ENCODE measurements at regions not wholly inside any gene's neighbourhood (a gene's known extent, or its start where the extent isn't known, plus 50 kb on each side); places are given as distances from the start of the nearest gene placed in this dataset.

- peak; percentile 27; the same call in 1 of the 2 replicates for TF ChIP-seq YY1 (IDR thresholded peaks at IDR 0.05; ENCODE audit: low read depth, low read length)
- TF ChIP-seq KDM4A (IDR thresholded peaks at IDR 0.05; ENCODE audit: low read depth, low read length, severe bottlenecking), result no peak
- Histone ChIP-seq H3K79me1 (ENCODE audit: low read depth, low read length) (no peaks in the 10 kb centered on the region), H3K4me2 (ENCODE audit: insufficient read depth in 1 of 2, low read depth in 2 of 2, low read length in 2 of 2) (no peak overlapping the region), H2BK20ac (ENCODE audit: low read length) (no peak overlapping the region), H3K18ac (ENCODE audit: extremely low read depth, low read length) (no peak overlapping the region), H3K4me1 (replicated peaks in 1 of 4; ENCODE audit: control insufficient read depth in 3 of 4, insufficient read depth in 4 of 4, low read length in 3 of 4) (peaks cover 0 to 9% (median 3%) of the 10 kb centered on the region in 4 experiments; a peak in 2 of 7 replicates), H3K23ac (ENCODE audit: insufficient read length) (no peak overlapping the region), H3K9me3 (ENCODE audit: insufficient read depth in 2 of 2, low read depth in 1 of 2, low read length in 1 of 2) (no peaks in the 10 kb centered on the region), H3K4me3 (ENCODE audit: extremely low read depth in 1 of 4, insufficient read depth in 2 of 4, low read depth in 3 of 4, low read length in 4 of 4) (no peak overlapping the region), H3K36me3 (ENCODE audit: control insufficient read depth in 2 of 4, insufficient read depth in 4 of 4, low read length in 3 of 4) (no peaks in the 10 kb centered on the region), H2AFZ (ENCODE audit: low read length) (peak overlapping the region; percentile 55; the same call in 1 of the 2 replicates), H4K91ac (replicated peaks; ENCODE audit: insufficient read length, low read length) (no peak overlapping the region), H2BK5ac (ENCODE audit: low read depth, low read length) (no peak overlapping the region), H3K27ac (ENCODE audit: low read depth, low read length) (no peak overlapping the region), H2AK5ac (ENCODE audit: low read depth, low read length) (no peak overlapping the region), H3K27me3 (replicated peaks in 1 of 4; ENCODE audit: control insufficient read depth in 3 of 4, extremely low read depth in 1 of 4, insufficient read depth in 3 of 4, low read length in 3 of 4) (no peaks in the 10 kb centered on the region), H3K4ac (replicated peaks; ENCODE audit: insufficient read length, low read depth, low read length) (no peak overlapping the region), H3K9ac (replicated peaks in 1 of 4; ENCODE audit: extremely low read depth in 1 of 4, low read depth in 3 of 4, low read length in 3 of 4) (no peak overlapping the region), H3K56ac (replicated peaks; ENCODE audit: insufficient read length, low read depth, low read length) (no peak overlapping the region), H2BK15ac (ENCODE audit: low read length) (no peak overlapping the region), H4K20me1 (replicated peaks in 1 of 2; ENCODE audit: control insufficient read depth in 1 of 2, insufficient read depth in 2 of 2, low read length in 2 of 2) (no peaks in the 10 kb centered on the region), H4K5ac (ENCODE audit: insufficient read length, low read depth, low read length) (no peak overlapping the region), H2BK12ac (ENCODE audit: low read depth, low read length) (no peak overlapping the region), H4K8ac (ENCODE audit: extremely low read depth, insufficient read depth, low read length) (no peak overlapping the region), H3K23me2 (ENCODE audit: low read depth, low read length) (no peaks in the 10 kb centered on the region), H3K14ac (ENCODE audit: insufficient read length) (no peak overlapping the region), H2BK120ac (replicated peaks; ENCODE audit: low read depth, low read length) (no peak overlapping the region), H3K79me2 (ENCODE audit: control insufficient read depth in 1 of 2, insufficient read depth in 2 of 2, low read length in 2 of 2) (no peaks in the 10 kb centered on the region)
- CTCF ChIA-PET (ENCODE audit: partially characterized antibody), result interaction anchor here (1.3 to 1.8 kb wide), 2 partner anchors 10 to 14 kb away, joined by 4 to 6 read pairs; no protein-coding TSS in a partner anchor
- POLR2A ChIA-PET (ENCODE audit: partially characterized antibody), result no interaction called here
- 88% methylated on average over 3 of the region's 3 CpGs; no CpG with 5 or more reads in 1 of the 2 experiments for WGBS, 2 experiments (ENCODE audit: extremely low coverage in 1 of 2, insufficient coverage in 1 of 2, insufficient read length in 1 of 2, insufficient replicate concordance in 2 of 2, low coverage in 1 of 2, low lambda C conversion rate in 2 of 2, missing lambda C conversion rate in 1 of 2)
- FAIRE-seq, result no peak
- no peak for DNase-seq (ENCODE audit: low read depth in 1 of 2, low spot score in 2 of 2)
These were observed 113.9 kb upstream of the CPM start for GRCh38 chr12:69046920-69047319.
